ENCODE measurements at regions not wholly inside any gene's neighbourhood (a gene's known extent, or its start where the extent isn't known, plus 50 kb on each side); places are given as distances from the start of the nearest gene placed in this dataset.
"Not testable (repeated sequence)": the region's sequence is repeated elsewhere in the genome, so short reads cannot be mapped to it uniquely, and the experiment has no call there.

- DNase-seq = peak; percentile 16
These were observed 846.7 kb upstream of the EPHA5 start for GRCh38 chr4:66516940-66517339.

- no peak for DNase-seq
These were observed 836.7 kb upstream of the EPHA5 start for GRCh38 chr4:66506985-66507384.

- no peak for DNase-seq
These were observed 831.7 kb upstream of the EPHA5 start for GRCh38 chr4:66501997-66502396.

GRCh38 chr4:66490729-66491128 is 820.4 kb upstream of the EPHA5 start:
- DNase-seq = no peak

- DNase-seq = no peak
These were observed 819.6 kb upstream of the EPHA5 start for GRCh38 chr4:66489783-66490452.

GRCh38 chr4:66489370-66489769 is 819.1 kb upstream of the EPHA5 start:
- no peak for DNase-seq

GRCh38 chr4:66486068-66486467 is 815.8 kb upstream of the EPHA5 start:
- no peak for DNase-seq

- DNase-seq = no peak
These were observed 811.9 kb upstream of the EPHA5 start for GRCh38 chr4:66482186-66482585.

GRCh38 chr4:66475596-66475995 is 805.3 kb upstream of the EPHA5 start:
- no peak for DNase-seq

GRCh38 chr4:66465111-66465510 is 794.8 kb upstream of the EPHA5 start:
- DNase-seq = no peak

- not testable (repeated sequence) for DNase-seq
These were observed 792.6 kb upstream of the EPHA5 start for GRCh38 chr4:66462890-66463289.

- DNase-seq = no peak
These were observed 781.5 kb upstream of the EPHA5 start for GRCh38 chr4:66451741-66452140.

GRCh38 chr4:66443008-66443407 is 772.7 kb upstream of the EPHA5 start:
- DNase-seq = no peak

- DNase-seq = no peak
These were observed 769.2 kb upstream of the EPHA5 start for GRCh38 chr4:66439508-66439907.

GRCh38 chr4:66433706-66434105 is 763.4 kb upstream of the EPHA5 start:
- DNase-seq = no peak

GRCh38 chr4:66430856-66431255 is 760.6 kb upstream of the EPHA5 start:
- no peak for DNase-seq

GRCh38 chr4:66429276-66429675 is 759.0 kb upstream of the EPHA5 start:
- DNase-seq = no peak

- no peak for DNase-seq
These were observed 746.1 kb upstream of the EPHA5 start for GRCh38 chr4:66416425-66416824.

GRCh38 chr4:66404141-66404540 is 733.9 kb upstream of the EPHA5 start:
- no peak for DNase-seq

GRCh38 chr4:66376921-66377320 is 706.6 kb upstream of the EPHA5 start:
- DNase-seq = no peak

- DNase-seq = no peak
These were observed 706.1 kb upstream of the EPHA5 start for GRCh38 chr4:66376396-66376795.

- DNase-seq = no peak
These were observed 703.0 kb upstream of the EPHA5 start for GRCh38 chr4:66373268-66373667.

GRCh38 chr4:66372706-66373105 is 702.4 kb upstream of the EPHA5 start:
- no peak for DNase-seq

- DNase-seq = no peak
These were observed 696.9 kb upstream of the EPHA5 start for GRCh38 chr4:66367043-66367660.

- not testable (repeated sequence) for DNase-seq
These were observed 690.1 kb upstream of the EPHA5 start for GRCh38 chr4:66360395-66360794.
